Stomach (tissue), 4 donors: ENCODE measurements at regions not wholly inside any gene's neighbourhood (a gene's known extent, or its start where the extent isn't known, plus 50 kb on each side); places are given as distances from the start of the nearest gene placed in this dataset.

Experiments
- CTCF ChIP-seq, 7 experiments: fragments of 450-650 bp in 4 of 7; fragments of 200-600 bp in 3 of 7; sonication (generic) in 3 of 7; IDR thresholded peaks; one replicate each; pipeline ENCODE4 v1.5.1; 2016 to 2019; ENCODE audit warnings: antibody characterized with exemption in 7 of 7, control low read depth in 2 of 7, mild to moderate bottlenecking in 1 of 7
- POLR2A ChIP-seq, 4 donors: fragments of 450-650 bp; IDR thresholded peaks; one replicate each; pipeline ENCODE4 v1.6.1; 2016; ENCODE audit warnings: antibody characterized with exemption in 4 of 4, control low read depth in 2 of 4, mild to moderate bottlenecking in 1 of 4, moderate library complexity in 1 of 4
- POLR2AphosphoS5 ChIP-seq, 3 donors: sonication (generic); formaldehyde crosslinking; IDR thresholded peaks; one replicate each; pipeline ENCODE4 v1.6.1; 2016; ENCODE audit warnings: antibody characterized with exemption in 3 of 3

- TF ChIP-seq POLR2A (IDR thresholded peaks at IDR 0.05): no peak
- no peak for TF ChIP-seq POLR2AphosphoS5 (IDR thresholded peaks at IDR 0.05)
- TF ChIP-seq CTCF (IDR thresholded peaks at IDR 0.05): no peak
Measured at GRCh38 chr16:6493555-6493954, 839.1 kb upstream of the RBFOX1 start.
